Left ventricle myocardium inferior (tissue), 1 donor: ENCODE measurements at regions not wholly inside any gene's neighbourhood (a gene's known extent, or its start where the extent isn't known, plus 50 kb on each side); places are given as distances from the start of the nearest gene placed in this dataset.
"Not testable (repeated sequence)": the region's sequence is repeated elsewhere in the genome, so short reads cannot be mapped to it uniquely, and the experiment has no call there.

ENCODE experiments used
- DNase-seq: peaks from one replicate; pipeline ENCODE4 v3.0.0-alpha.2; 2020
- H3K27ac ChIP-seq: fragments of 200-600 bp; replicated peaks from 2 replicates; pipeline ENCODE4 v1.8.0; 2021
- H3K27me3 ChIP-seq: fragments of 200-600 bp; 2 replicates; pipeline ENCODE4 v1.8.0; 2021; ENCODE audit warnings: low read depth
- H3K36me3 ChIP-seq: fragments of 200-600 bp; 2 replicates; pipeline ENCODE4 v1.8.0; 2021
- H3K4me1 ChIP-seq: fragments of 200-600 bp; 2 replicates; pipeline ENCODE4 v1.8.0; 2021
- H3K4me3 ChIP-seq: fragments of 200-600 bp; 2 replicates; pipeline ENCODE4 v1.8.0; 2021; ENCODE audit warnings: mild to moderate bottlenecking, moderate library complexity
- H3K9me3 ChIP-seq: fragments of 200-600 bp; replicated peaks from 2 replicates; pipeline ENCODE4 v1.8.0; 2021
- intact Hi-C: fragments of 100-400 bp; cut with micrococcal nuclease; formaldehyde crosslinking; loops from one replicate; pipeline ENCODE4 v1.11.0; 2022
- TF ChIP-seq, protein P1 (sequence below): fragments of 200-600 bp; IDR thresholded peaks from 2 replicates; pipeline ENCODE4 v1.8.0; 2021; ENCODE audit warnings: antibody characterized with exemption, mild to moderate bottlenecking, borderline replicate concordance
- donor health status: DM: no; HTN: yes; CAD: no; lungs with severe emphysema.

DNA sequence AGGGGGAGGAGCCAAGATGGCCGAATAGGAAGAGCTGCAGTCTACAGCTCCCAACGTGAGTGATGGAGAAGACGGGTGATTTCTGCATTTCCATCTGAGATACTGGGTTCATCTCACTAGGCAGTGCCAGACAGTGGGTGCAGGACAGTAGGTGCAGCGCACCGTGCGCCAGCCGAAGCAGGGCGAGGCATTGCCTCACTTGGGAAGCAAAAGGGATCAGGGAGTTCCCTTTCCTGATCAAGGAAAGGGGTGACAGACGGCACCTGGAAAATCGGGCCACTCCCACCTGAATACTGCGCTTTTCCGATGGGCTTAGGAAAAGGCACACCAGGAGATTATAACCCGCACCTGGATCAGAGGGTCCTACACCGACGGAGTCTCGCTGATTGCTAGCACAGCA lies 121.1 kb upstream of the SESTD1 start:
- H3K4me1 ChIP-seq, H3K9me3 ChIP-seq, intact Hi-C loops, H3K4me3 ChIP-seq, DNase-seq, H3K27ac ChIP-seq, H3K36me3 ChIP-seq: not testable (repeated sequence)
- peaks cover 10% of the 10 kb centered on the region for H3K27me3 ChIP-seq

DNA sequence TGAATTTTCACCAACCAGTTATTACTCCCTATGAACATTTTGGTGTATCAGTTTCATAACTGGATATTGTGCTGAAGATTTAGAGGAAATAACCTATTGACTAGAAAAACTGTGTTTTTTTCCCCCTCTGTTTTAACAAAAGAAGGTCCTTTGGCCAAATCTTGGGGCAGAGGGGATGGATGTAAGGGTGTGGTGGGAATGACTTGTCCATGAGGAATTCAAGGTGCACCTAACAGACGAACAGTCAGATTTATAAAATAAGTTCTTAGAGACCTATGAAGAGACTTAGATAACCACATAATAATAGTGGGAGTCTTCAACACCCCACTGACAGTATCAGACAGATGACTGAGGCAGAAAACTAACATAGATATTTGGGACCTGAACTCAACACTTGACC lies 119.3 kb upstream of the SESTD1 start:
- peaks cover 22% of the 10 kb centered on the region for H3K27me3 ChIP-seq
- TF ChIP-seq, protein P1, sequence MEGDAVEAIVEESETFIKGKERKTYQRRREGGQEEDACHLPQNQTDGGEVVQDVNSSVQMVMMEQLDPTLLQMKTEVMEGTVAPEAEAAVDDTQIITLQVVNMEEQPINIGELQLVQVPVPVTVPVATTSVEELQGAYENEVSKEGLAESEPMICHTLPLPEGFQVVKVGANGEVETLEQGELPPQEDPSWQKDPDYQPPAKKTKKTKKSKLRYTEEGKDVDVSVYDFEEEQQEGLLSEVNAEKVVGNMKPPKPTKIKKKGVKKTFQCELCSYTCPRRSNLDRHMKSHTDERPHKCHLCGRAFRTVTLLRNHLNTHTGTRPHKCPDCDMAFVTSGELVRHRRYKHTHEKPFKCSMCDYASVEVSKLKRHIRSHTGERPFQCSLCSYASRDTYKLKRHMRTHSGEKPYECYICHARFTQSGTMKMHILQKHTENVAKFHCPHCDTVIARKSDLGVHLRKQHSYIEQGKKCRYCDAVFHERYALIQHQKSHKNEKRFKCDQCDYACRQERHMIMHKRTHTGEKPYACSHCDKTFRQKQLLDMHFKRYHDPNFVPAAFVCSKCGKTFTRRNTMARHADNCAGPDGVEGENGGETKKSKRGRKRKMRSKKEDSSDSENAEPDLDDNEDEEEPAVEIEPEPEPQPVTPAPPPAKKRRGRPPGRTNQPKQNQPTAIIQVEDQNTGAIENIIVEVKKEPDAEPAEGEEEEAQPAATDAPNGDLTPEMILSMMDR: no peak
- H3K4me3 ChIP-seq: no peak overlapping the region
- no peak overlapping the region for H3K27ac ChIP-seq
- intact Hi-C loops: no loop called here
- no peak for DNase-seq
- no peaks in the 10 kb centered on the region for H3K9me3 ChIP-seq
- H3K36me3 ChIP-seq: no peaks in the 10 kb centered on the region
- H3K4me1 ChIP-seq: no peaks in the 10 kb centered on the region

DNA sequence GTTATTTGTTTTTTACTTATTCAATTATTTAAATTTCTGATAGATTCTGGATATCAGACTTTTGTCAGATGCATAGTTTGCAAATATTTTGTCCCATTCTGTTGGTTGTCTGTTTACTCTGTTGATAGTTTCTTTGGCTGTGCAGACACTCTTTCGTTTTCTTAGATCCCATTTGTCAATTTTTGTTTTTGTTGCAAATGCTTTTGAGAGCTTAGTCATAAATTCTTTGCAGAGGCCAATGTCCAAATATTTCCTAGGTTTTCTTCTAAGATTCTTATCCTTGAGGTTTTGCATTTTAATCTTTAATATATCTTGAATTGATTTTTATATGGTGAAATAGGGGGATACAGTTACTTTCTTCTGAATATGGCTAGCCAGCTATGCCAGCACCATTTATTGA lies 112.7 kb upstream of the SESTD1 start:
- DNase-seq: no peak
- H3K4me3 ChIP-seq: no peak overlapping the region
- H3K36me3 ChIP-seq: no peaks in the 10 kb centered on the region
- TF ChIP-seq, protein P1: no peak
- intact Hi-C loops: no loop called here
- no peaks in the 10 kb centered on the region for H3K4me1 ChIP-seq
- no peak overlapping the region for H3K27ac ChIP-seq
- peaks cover 20% of the 10 kb centered on the region for H3K27me3 ChIP-seq
- H3K9me3 ChIP-seq: no peaks in the 10 kb centered on the region

DNA sequence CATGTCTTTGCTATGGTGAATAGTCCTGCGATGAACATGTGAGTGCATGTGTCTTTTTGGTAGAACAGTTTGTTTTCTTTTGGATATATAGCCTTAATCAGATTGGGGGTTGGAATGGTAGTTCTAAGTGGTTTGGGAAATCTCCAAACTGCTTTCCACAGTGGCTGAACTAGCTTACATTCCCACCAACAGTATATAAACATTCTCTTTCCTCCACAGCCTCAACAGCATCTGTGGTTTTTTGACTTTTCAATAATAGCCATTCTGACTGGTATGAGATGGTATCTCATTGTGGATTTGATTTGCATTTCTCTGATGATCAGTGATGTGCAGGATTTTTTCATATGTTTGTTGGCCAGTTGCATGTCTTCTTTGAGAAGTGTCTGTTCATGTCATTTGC lies 112.2 kb upstream of the SESTD1 start:
- intact Hi-C loops: no loop called here
- Histone ChIP-seq H3K27me3 (peaks cover 19% of the 10 kb centered on the region), H3K36me3 (no peaks in the 10 kb centered on the region), H3K4me1 (no peaks in the 10 kb centered on the region), H3K4me3 (no peak overlapping the region), H3K27ac (no peak overlapping the region), H3K9me3 (no peaks in the 10 kb centered on the region)
- DNase-seq: no peak
- TF ChIP-seq, protein P1: no peak

DNA sequence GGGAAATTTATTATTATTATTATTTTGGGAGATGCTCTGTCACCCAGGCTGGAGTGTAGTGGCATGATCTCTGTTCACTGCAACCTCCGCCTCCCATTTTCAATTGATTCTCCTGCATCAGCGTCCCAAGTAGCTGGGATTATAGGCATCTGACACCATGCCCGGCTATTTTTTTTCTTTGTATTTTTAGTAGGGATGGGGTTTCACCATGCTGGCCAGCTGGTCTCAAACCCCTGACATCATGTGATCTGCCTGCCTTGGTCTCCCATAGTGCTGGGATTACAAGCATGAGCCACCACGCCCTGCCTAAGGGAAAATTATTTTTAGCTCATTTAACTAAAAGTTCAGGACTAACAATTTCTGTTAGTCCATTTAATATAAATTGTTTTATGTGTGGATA lies 109.2 kb upstream of the SESTD1 start:
- intact Hi-C loops: no loop called here
- Histone ChIP-seq H3K27ac (no peak overlapping the region), H3K9me3 (no peaks in the 10 kb centered on the region), H3K4me1 (no peaks in the 10 kb centered on the region), H3K27me3 (peaks cover 5% of the 10 kb centered on the region), H3K4me3 (no peak overlapping the region), H3K36me3 (no peaks in the 10 kb centered on the region)
- no peak for DNase-seq
- TF ChIP-seq, protein P1: no peak

DNA sequence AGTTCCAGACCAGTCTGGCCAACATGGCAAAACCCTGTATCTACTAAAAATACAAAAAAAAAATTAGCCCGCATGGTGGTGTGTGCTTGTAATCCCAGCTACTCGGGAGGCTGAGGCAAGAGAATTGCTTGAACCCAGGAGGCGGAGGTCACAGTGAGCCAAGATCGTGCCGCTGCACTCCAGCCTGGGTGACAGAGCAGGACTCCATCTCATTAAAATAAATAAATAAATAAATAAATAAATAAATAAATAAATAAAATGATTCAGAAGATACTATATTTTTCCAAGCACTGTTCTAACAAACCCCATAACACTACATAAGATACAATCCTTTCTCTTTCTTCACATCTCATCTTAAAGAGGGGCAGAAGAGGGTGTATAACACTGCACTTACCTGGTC lies 100.9 kb upstream of the SESTD1 start:
- H3K4me3 ChIP-seq, H3K9me3 ChIP-seq, H3K27ac ChIP-seq, H3K36me3 ChIP-seq, intact Hi-C loops, H3K4me1 ChIP-seq, H3K27me3 ChIP-seq, DNase-seq: not testable (repeated sequence)

DNA sequence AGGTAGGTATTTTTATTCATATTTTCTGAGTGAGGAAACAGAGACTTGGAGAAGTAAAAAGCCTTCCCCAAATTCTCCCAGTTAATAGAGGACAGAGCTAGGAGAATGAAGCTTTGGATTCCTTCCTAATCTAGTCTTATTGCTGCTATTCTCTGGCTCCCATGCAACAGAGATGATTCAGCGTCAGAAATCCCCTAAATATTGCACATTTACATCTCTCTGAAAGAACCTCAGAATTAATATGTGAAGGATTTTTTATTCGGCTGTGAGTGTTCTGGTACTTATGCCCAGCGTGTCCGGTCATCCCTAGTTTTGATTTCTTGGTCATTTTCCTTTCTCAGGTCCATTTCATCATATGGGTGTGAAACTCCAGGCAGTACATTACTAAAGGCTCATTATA lies 91.2 kb upstream of the SESTD1 start:
- Histone ChIP-seq H3K36me3 (no peaks in the 10 kb centered on the region), H3K27ac (no peak overlapping the region)
- TF ChIP-seq, protein P1: no peak

More for the DNA sequence above, 91.2 kb upstream of the SESTD1 start:
- Histone ChIP-seq H3K27me3 (peaks cover 4% of the 10 kb centered on the region), H3K4me3 (no peak overlapping the region), H3K4me1 (no peaks in the 10 kb centered on the region), H3K9me3 (no peaks in the 10 kb centered on the region)
- intact Hi-C loops: no loop called here
- DNase-seq: no peak
